ENCODE measurements at regions not wholly inside any gene's neighbourhood (a gene's known extent, or its start where the extent isn't known, plus 50 kb on each side); places are given as distances from the start of the nearest gene placed in this dataset.

GRCh38 chr3:72182206-72182605, 397.3 kb upstream of the PROK2 start:
- no peak for TF ChIP-seq CTCF (IDR thresholded peaks at IDR 0.05)

GRCh38 chr3:72181251-72181650, 396.3 kb upstream of the PROK2 start:
- H3K9me3 ChIP-seq: no peaks in the 10 kb centered on the region
- H3K36me3 ChIP-seq: no peaks in the 10 kb centered on the region
- peaks cover 0 to 22% (median 16%) of the 10 kb centered on the region in 4 donors for H3K4me1 ChIP-seq
- no peaks in the 10 kb centered on the region for H3K27me3 ChIP-seq
- H3K27ac ChIP-seq: no peak overlapping the region
- no peak for TF ChIP-seq CTCF (IDR thresholded peaks at IDR 0.05)
- no peak for DNase-seq
- intact Hi-C loops (cut with DNase I; ENCODE audit: low total_unique reads): loop anchor here (10.0 kb wide), 1 partner anchor 74 kb away; no protein-coding TSS in a partner anchor
- no peak overlapping the region for H3K4me3 ChIP-seq

More at GRCh38 chr3:72182206-72182605, 397.3 kb upstream of the PROK2 start:
- no peak for DNase-seq
- peaks cover 0 to 20% (median 13%) of the 10 kb centered on the region in 4 donors for H3K4me1 ChIP-seq
- H3K9me3 ChIP-seq: no peaks in the 10 kb centered on the region
- intact Hi-C loops (cut with DNase I; ENCODE audit: low total_unique reads): loop anchor here (10.0 kb wide), 1 partner anchor 73 kb away; no protein-coding TSS in a partner anchor
- H3K27me3 ChIP-seq: no peaks in the 10 kb centered on the region
- H3K4me3 ChIP-seq: no peak overlapping the region
- H3K27ac ChIP-seq: no peak overlapping the region
- no peaks in the 10 kb centered on the region for H3K36me3 ChIP-seq

GRCh38 chr3:72180405-72180804, 395.5 kb upstream of the PROK2 start:
- H3K4me1 ChIP-seq: peaks cover 0 to 27% (median 20%) of the 10 kb centered on the region in 4 donors
- no peak overlapping the region for H3K27ac ChIP-seq
- H3K9me3 ChIP-seq: no peaks in the 10 kb centered on the region
- no peaks in the 10 kb centered on the region for H3K27me3 ChIP-seq
- no peak for DNase-seq
- H3K36me3 ChIP-seq: no peaks in the 10 kb centered on the region
- intact Hi-C loops (cut with DNase I; ENCODE audit: low total_unique reads): loop anchor here (10.0 kb wide), 1 partner anchor 74 kb away; no protein-coding TSS in a partner anchor
- no peak overlapping the region for H3K4me3 ChIP-seq
- no peak for TF ChIP-seq CTCF (IDR thresholded peaks at IDR 0.05)

- DNase-seq: no peak
- TF ChIP-seq CTCF (IDR thresholded peaks at IDR 0.05): no peak
- H3K9me3 ChIP-seq: no peaks in the 10 kb centered on the region
- no peak overlapping the region for H3K27ac ChIP-seq
- no peaks in the 10 kb centered on the region for H3K36me3 ChIP-seq
- peaks cover 0 to 39% (median 32%) of the 10 kb centered on the region in 4 donors for H3K4me1 ChIP-seq
- no peak overlapping the region for H3K4me3 ChIP-seq
- H3K27me3 ChIP-seq: no peaks in the 10 kb centered on the region
- intact Hi-C loops (cut with DNase I; ENCODE audit: low total_unique reads): no loop called here
These were observed 394.1 kb upstream of the PROK2 start for GRCh38 chr3:72179107-72179464.

- intact Hi-C loops (cut with DNase I; ENCODE audit: low total_unique reads): no loop called here
- TF ChIP-seq CTCF (IDR thresholded peaks at IDR 0.05): no peak
- Histone ChIP-seq H3K27ac (no peak overlapping the region), H3K36me3 (no peaks in the 10 kb centered on the region), H3K27me3 (no peaks in the 10 kb centered on the region), H3K4me1 (peaks cover 0 to 43% (median 37%) of the 10 kb centered on the region in 4 donors), H3K4me3 (no peak overlapping the region), H3K9me3 (no peaks in the 10 kb centered on the region)
- DNase-seq: no peak
These were observed 393.6 kb upstream of the PROK2 start for GRCh38 chr3:72178463-72179106.

Measured in tibial artery (tissue), 4 donors.